ENCODE measurements at regions not wholly inside any gene's neighbourhood (a gene's known extent, or its start where the extent isn't known, plus 50 kb on each side); places are given as distances from the start of the nearest gene placed in this dataset.

DNA sequence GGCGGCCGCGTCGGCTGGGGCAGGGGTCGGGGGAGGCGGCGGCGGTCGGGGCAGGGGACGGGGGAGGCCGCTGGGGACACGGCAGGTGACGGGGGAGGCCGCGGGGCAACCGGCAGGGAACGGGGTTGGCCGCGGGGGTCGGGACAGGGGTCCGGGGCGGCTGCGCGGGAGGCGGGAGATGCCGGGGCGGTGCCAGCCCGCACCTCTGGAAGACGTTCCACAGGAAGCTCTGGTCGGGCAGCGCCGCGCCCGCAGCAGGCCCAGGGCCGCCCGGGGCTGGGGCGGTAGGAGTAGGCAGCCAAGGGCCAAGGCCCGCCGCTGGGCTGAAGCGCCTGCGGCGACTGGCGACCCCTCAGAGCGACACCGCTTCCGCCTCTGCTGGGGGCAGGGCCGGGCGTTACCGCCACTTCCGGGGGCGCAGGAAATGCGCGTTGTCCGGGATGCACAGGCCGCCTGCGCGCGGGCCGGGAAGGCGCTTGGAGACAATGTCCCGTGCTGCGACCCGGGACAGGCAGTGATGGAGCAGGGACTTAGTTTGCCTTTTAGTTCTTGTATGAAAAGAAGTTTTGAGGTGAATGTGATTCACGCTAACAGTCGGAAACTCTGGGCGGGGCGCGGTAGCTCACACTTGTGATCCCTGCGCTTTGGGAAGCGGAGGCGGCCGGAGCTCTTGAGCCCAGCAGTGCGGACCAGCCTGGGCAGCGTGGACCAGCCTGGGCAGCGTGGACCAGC, 110.0 kb upstream of the LPCAT1 start:
- TF ChIP-seq, protein P1, sequence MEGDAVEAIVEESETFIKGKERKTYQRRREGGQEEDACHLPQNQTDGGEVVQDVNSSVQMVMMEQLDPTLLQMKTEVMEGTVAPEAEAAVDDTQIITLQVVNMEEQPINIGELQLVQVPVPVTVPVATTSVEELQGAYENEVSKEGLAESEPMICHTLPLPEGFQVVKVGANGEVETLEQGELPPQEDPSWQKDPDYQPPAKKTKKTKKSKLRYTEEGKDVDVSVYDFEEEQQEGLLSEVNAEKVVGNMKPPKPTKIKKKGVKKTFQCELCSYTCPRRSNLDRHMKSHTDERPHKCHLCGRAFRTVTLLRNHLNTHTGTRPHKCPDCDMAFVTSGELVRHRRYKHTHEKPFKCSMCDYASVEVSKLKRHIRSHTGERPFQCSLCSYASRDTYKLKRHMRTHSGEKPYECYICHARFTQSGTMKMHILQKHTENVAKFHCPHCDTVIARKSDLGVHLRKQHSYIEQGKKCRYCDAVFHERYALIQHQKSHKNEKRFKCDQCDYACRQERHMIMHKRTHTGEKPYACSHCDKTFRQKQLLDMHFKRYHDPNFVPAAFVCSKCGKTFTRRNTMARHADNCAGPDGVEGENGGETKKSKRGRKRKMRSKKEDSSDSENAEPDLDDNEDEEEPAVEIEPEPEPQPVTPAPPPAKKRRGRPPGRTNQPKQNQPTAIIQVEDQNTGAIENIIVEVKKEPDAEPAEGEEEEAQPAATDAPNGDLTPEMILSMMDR (IDR thresholded peaks at IDR 0.05; ENCODE audit: poor library complexity) = no peak
- TF ChIP-seq EZH2 (IDR thresholded peaks at IDR 0.05; ENCODE audit: borderline replicate concordance) (no peak), EZH2phosphoT487 (IDR thresholded peaks at IDR 0.05; ENCODE audit: low read depth, severe bottlenecking, unreplicated experiment) (no peak)
